Tibial artery (tissue), 4 donors: ENCODE measurements at regions not wholly inside any gene's neighbourhood (a gene's known extent, or its start where the extent isn't known, plus 50 kb on each side); places are given as distances from the start of the nearest gene placed in this dataset.

ENCODE experiments used
- DNase-seq, 2 donors: peaks; one replicate each; pipeline ENCODE4 v3.0.0-alpha.2; 2019
- H3K27ac ChIP-seq, 2 donors: fragments of 200-600 bp; sonication (generic) in 1 of 2; 1 replicate in 1 of 2; 2 replicates in 1 of 2; pipeline ENCODE4 v1.5.1; 2018 to 2019; ENCODE audit warnings: mild to moderate bottlenecking in 1 of 2
- H3K27me3 ChIP-seq, 2 donors: fragments of 200-600 bp; sonication (generic) in 1 of 2; one replicate each; pipeline versions ENCODE4 v1.5.1 to v1.6.0; 2016 to 2019
- H3K36me3 ChIP-seq, 3 donors: fragments of 200-600 bp; sonication (generic) in 2 of 3; one replicate each; pipeline ENCODE4 v1.5.1; 2016 to 2019; ENCODE audit warnings: mild to moderate bottlenecking in 2 of 3
- H3K4me1 ChIP-seq, 4 donors: fragments of 200-600 bp; sonication (generic) in 2 of 4; 1 replicate in 3 of 4; 2 replicates in 1 of 4; pipeline ENCODE4 v1.5.1; 2016 to 2019
- H3K4me3 ChIP-seq, 2 donors: fragments of 200-600 bp; sonication (generic) in 1 of 2; 1 replicate in 1 of 2; 2 replicates in 1 of 2; pipeline ENCODE4 v1.5.1; 2018 to 2019; ENCODE audit warnings: mild to moderate bottlenecking in 2 of 2
- H3K9me3 ChIP-seq, 3 donors: fragments of 200-600 bp; sonication (generic) in 1 of 3; one replicate each; pipeline ENCODE4 v1.5.1; 2016 to 2019
- CTCF ChIP-seq, 2 experiments: fragments of 200-600 bp in 1 of 2; fragments of 450-650 bp in 1 of 2; IDR thresholded peaks; one replicate each; pipeline ENCODE4 v1.5.1; 2017 to 2019; ENCODE audit warnings: antibody characterized with exemption in 2 of 2, mild to moderate bottlenecking in 1 of 2, moderate library complexity in 1 of 2
- intact Hi-C: fragments of 100-400 bp; cut with DNase I; formaldehyde crosslinking; loops from one replicate; pipeline ENCODE4 v1.15.0; 2023; ENCODE audit warnings: low total_unique reads

- TF ChIP-seq CTCF (IDR thresholded peaks at IDR 0.05), result no peak
- H3K9me3 ChIP-seq, result no peaks in the 10 kb centered on the region
- peaks cover 0 to 4% (median 0%) of the 10 kb centered on the region in 4 donors for H3K4me1 ChIP-seq
- H3K27ac ChIP-seq, result no peak overlapping the region
- no peak for DNase-seq
- no peaks in the 10 kb centered on the region for H3K27me3 ChIP-seq
- H3K4me3 ChIP-seq, result no peak overlapping the region
- no peaks in the 10 kb centered on the region for H3K36me3 ChIP-seq
- intact Hi-C loops, result no loop called here
Observed at GRCh38 chr5:109589986-109590385, 99.7 kb upstream of the MAN2A1 start.

- no peaks in the 10 kb centered on the region for H3K9me3 ChIP-seq
- intact Hi-C loops, result no loop called here
- H3K4me1 ChIP-seq, result peaks cover 0 to 9% (median 0%) of the 10 kb centered on the region in 4 donors
- H3K27me3 ChIP-seq, result no peaks in the 10 kb centered on the region
- H3K27ac ChIP-seq, result no peak overlapping the region
- H3K4me3 ChIP-seq, result no peak overlapping the region
- TF ChIP-seq CTCF (IDR thresholded peaks at IDR 0.05), result no peak
- H3K36me3 ChIP-seq, result no peaks in the 10 kb centered on the region
- no peak for DNase-seq
Observed at GRCh38 chr5:109589239-109589638, 100.5 kb upstream of the MAN2A1 start.

- H3K27ac ChIP-seq, result no peak overlapping the region
- peaks cover 0 to 9% (median 0%) of the 10 kb centered on the region in 4 donors for H3K4me1 ChIP-seq
- no peak overlapping the region for H3K4me3 ChIP-seq
- no peaks in the 10 kb centered on the region for H3K36me3 ChIP-seq
- no peaks in the 10 kb centered on the region for H3K27me3 ChIP-seq
- TF ChIP-seq CTCF (IDR thresholded peaks at IDR 0.05), result no peak
- no peaks in the 10 kb centered on the region for H3K9me3 ChIP-seq
- no peak for DNase-seq
- intact Hi-C loops, result no loop called here
Observed at GRCh38 chr5:109588281-109589035, 101.3 kb upstream of the MAN2A1 start.

- TF ChIP-seq CTCF (IDR thresholded peaks at IDR 0.05), result no peak
- H3K9me3 ChIP-seq, result no peaks in the 10 kb centered on the region
- no peak overlapping the region for H3K27ac ChIP-seq
- DNase-seq, result no peak
- no peak overlapping the region for H3K4me3 ChIP-seq
- no peaks in the 10 kb centered on the region for H3K27me3 ChIP-seq
- no peaks in the 10 kb centered on the region for H3K36me3 ChIP-seq
- intact Hi-C loops, result no loop called here
- peaks cover 0 to 9% (median 0%) of the 10 kb centered on the region in 4 donors for H3K4me1 ChIP-seq
Observed at GRCh38 chr5:109584986-109585599, 104.6 kb upstream of the MAN2A1 start.

- H3K4me1 ChIP-seq, result peaks cover 0 to 7% (median 0%) of the 10 kb centered on the region in 4 donors
- intact Hi-C loops, result no loop called here
- no peaks in the 10 kb centered on the region for H3K9me3 ChIP-seq
- H3K27ac ChIP-seq, result no peak overlapping the region
- no peak for DNase-seq
- no peak for TF ChIP-seq CTCF (IDR thresholded peaks at IDR 0.05)
- no peaks in the 10 kb centered on the region for H3K27me3 ChIP-seq
- H3K36me3 ChIP-seq, result no peaks in the 10 kb centered on the region
- no peak overlapping the region for H3K4me3 ChIP-seq
Observed at GRCh38 chr5:109580225-109580624, 109.5 kb upstream of the MAN2A1 start.
